AG09319 (cell line): ENCODE measurements at regions not wholly inside any gene's neighbourhood (a gene's known extent, or its start where the extent isn't known, plus 50 kb on each side); places are given as distances from the start of the nearest gene placed in this dataset.

Source experiments
- DNase-seq: peaks from one replicate; pipeline ENCODE4 v3.0.0-alpha.2; 2010; ENCODE audit warnings: low read depth; ENCODE audit errors: extremely low read depth
- TF ChIP-seq, protein P1 (sequence below): IDR thresholded peaks from 2 replicates; pipeline ENCODE4 v1.5.1; 2011; ENCODE audit warnings: low read depth, mild to moderate bottlenecking, inconsistent platforms, low read length, moderate library complexity

DNA sequence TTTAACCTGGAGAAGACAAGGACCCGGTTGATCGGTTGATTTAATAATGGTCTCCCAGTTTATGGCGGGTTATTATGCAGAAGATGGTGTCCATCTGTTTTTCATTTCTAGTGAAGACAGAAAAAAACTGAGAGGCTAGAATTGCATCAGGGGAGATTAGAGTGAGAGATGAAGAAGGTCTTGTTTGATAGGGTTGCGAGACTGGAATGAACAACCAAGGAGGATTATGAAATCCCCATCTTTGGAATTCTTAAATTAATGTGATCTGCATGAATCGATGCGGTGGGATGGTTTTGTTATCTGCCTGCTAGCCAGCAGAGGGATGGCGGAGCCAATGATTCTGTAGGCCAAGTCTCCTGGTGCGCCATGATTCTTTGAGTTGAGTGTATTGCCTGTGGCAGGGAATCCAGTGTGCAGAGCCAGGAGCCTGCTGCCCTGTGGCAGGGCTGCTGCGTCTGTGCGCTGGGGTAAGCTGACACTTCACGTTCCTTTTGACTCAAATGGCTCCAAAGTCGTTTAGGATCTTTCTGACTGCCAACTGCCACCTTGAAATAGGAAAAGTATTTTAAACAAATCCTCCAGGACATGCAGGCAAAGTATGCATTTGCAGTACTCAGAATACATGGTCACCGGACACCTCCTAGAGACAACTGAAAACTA lies 200.1 kb downstream of the CLIC5 start:
- no peak for DNase-seq

DNA sequence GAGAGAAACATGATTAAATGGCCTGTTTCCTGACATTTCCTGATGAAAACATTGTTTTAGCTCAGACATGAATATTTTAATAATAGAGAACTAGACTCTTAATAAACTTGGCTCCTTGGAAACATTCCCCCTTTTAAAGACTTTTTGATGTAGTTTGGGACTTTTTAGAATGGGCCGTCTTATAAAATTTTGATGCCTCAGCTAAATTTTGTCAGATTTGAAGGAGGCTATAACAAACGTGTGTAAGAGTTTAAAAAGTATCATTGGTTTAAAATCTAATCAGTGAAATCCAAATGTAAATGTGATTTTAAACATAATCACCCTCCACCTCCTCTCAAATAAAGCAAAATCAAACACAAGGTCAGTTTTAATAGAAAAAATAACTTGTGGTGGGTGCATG lies 200.9 kb downstream of the CLIC5 start:
- no peak for DNase-seq
- TF ChIP-seq, protein P1, sequence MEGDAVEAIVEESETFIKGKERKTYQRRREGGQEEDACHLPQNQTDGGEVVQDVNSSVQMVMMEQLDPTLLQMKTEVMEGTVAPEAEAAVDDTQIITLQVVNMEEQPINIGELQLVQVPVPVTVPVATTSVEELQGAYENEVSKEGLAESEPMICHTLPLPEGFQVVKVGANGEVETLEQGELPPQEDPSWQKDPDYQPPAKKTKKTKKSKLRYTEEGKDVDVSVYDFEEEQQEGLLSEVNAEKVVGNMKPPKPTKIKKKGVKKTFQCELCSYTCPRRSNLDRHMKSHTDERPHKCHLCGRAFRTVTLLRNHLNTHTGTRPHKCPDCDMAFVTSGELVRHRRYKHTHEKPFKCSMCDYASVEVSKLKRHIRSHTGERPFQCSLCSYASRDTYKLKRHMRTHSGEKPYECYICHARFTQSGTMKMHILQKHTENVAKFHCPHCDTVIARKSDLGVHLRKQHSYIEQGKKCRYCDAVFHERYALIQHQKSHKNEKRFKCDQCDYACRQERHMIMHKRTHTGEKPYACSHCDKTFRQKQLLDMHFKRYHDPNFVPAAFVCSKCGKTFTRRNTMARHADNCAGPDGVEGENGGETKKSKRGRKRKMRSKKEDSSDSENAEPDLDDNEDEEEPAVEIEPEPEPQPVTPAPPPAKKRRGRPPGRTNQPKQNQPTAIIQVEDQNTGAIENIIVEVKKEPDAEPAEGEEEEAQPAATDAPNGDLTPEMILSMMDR, result no peak

More for the DNA sequence above, 200.1 kb downstream of the CLIC5 start:
- TF ChIP-seq, protein P1, result no peak

DNA sequence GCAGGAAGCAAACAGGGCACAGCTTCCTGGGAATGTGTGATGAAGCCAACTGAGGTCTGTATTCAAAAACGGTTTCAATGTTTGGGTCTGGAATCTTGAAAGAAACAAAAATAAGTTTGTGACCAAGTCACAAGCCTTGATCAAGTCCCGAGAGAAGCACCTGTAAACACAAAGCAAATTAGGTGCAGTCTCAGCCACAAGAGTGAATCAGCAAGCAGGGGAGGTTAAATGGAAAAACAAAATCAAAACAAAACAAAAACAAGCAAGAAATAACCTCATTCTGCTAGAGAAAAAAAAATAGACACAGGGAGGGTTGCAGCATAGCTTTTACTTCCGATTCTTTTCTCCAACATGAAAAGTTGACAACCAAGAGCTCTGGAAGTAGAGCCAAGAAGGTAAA lies 201.7 kb downstream of the CLIC5 start:
- TF ChIP-seq, protein P1, result no peak
- no peak for DNase-seq

DNA sequence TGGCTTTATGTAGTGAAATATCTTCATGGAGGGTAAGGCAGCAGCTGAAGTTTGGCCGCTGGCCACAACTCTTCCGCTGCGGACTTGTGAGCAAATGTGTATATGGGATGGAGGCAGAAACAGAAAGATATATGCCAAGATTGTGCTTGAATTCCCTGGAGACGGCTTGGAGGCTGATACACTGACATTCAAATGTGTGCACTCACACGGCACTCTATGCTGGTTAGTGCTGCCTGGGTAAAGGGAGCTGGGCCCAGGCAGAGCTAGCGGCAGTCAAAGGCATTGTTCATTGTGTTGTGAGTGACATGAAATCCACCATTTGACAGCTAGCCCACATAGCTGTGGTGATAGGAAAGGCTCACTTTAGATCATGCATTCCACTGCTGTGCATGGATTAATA lies 202.7 kb downstream of the CLIC5 start:
- TF ChIP-seq, protein P1, result no peak
- no peak for DNase-seq

DNA sequence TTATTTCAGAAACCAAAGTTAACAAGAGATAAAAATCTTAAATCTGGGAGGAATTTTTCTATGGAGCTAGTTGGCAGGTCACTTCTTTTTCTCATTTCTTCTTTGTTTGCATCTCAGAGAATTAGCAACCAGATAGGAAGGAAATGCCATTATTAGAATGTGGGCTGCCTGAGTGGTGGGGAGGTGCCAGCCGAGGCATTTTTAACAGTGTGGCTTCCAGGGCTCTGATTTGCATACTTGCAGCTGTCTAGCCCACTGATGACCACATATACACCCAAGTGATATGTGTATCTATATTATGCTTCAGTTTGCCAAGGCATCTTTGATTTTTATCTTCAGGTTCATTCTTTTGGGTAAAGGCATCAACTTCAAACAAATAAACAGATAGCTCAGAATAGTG lies 206.7 kb downstream of the CLIC5 start:
- no peak for DNase-seq
- TF ChIP-seq, protein P1, result no peak

DNA sequence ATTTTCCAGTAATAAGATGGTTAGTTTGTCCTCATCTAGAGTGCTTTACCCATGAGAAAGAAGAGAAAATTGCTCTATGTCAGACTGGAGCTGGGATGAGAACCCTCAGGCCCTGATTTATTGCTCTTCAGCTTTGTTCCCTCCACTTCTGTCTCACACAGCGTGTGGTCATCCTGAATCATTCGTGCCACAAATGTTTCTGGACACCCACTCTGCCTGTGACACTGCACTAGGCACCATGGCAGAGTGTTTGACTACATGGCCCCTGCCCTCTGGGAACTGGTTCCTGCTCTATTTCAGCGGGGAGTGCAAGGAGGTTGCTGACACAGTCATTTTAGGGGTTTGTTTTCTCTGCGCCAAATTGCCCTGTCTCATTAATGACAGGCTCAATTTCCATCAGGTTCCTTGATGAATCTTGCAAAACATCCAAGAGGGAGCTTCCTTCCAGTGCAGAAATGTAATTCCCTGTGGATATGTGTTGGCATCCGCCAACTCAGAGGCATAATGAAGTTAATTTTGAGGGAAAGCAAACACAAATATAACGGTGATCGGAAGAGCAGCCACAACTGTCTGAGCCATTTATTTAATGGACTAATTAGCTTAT lies 207.5 kb downstream of the CLIC5 start:
- no peak for DNase-seq
- TF ChIP-seq, protein P1, result no peak

DNA sequence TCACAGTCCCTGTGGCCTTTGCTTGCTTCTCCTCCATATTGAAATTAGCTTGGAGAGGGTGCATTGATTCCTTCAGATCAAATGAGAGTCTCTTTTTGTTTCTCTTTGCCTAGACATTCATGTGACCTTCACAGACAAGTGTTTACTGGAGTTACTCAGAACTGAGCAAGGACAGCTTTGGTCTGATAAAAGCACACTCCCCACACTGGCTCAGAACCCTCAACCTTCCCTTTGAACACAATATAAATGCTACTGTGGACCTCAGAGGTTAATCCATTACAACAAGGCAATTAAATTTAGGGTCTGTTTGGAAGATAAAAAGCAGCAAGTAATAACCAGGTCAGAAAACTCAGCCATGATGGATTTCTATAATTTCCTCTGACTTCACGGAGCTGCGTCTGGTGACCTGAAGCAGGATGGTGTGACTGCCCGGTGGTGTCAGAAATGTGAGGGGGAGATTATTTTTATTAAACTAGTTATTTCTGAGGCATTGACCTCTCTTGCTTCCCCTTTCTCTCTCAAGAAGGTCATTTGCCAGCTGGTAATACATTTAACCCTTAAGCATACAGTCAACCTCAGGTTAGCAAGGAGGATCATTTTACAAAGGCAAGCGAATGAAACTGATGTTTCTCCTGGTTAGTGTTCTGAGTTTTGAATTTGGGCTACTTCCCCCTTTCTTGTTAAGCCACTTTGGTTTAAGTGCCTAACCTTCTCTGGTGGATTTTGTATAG lies 208.2 kb downstream of the CLIC5 start:
- TF ChIP-seq, protein P1, result no peak
- no peak for DNase-seq
